Fibroblast of gingiva (primary cell): ENCODE measurements at regions not wholly inside any gene's neighbourhood (a gene's known extent, or its start where the extent isn't known, plus 50 kb on each side); places are given as distances from the start of the nearest gene placed in this dataset.

Experiments used
- DNase-seq: peaks from one replicate; pipeline ENCODE4 v3.0.0-alpha.2; 2011; ENCODE audit warnings: low read depth

GRCh38 chr9:126222835-126223431, 103.7 kb upstream of the MVB12B start:
- no peak for DNase-seq

- no peak for DNase-seq
Measured at GRCh38 chr9:126223798-126224531, 102.7 kb upstream of the MVB12B start.

GRCh38 chr9:126225611-126226609, 100.7 kb upstream of the MVB12B start:
- no peak for DNase-seq

- no peak for DNase-seq
Measured at GRCh38 chr9:126226991-126227936, 99.4 kb upstream of the MVB12B start.

GRCh38 chr9:126228111-126228780, 98.4 kb upstream of the MVB12B start:
- no peak for DNase-seq

GRCh38 chr9:126228781-126229444, 97.7 kb upstream of the MVB12B start:
- peak; percentile 50 for DNase-seq

- no peak for DNase-seq
Measured at GRCh38 chr9:126229501-126229900, 97.1 kb upstream of the MVB12B start.

- DNase-seq, result no peak
Measured at GRCh38 chr9:126230692-126231091, 95.9 kb upstream of the MVB12B start.

- DNase-seq, result no peak
Measured at GRCh38 chr9:126232461-126232860, 94.2 kb upstream of the MVB12B start.

GRCh38 chr9:126233175-126233574, 93.5 kb upstream of the MVB12B start:
- no peak for DNase-seq

- DNase-seq, result no peak
Measured at GRCh38 chr9:126233913-126234525, 92.6 kb upstream of the MVB12B start.

- DNase-seq, result no peak
Measured at GRCh38 chr9:126234681-126235335, 91.8 kb upstream of the MVB12B start.

- no peak for DNase-seq
Measured at GRCh38 chr9:126235336-126236243, 91.0 kb upstream of the MVB12B start.

GRCh38 chr9:126236273-126236672, 90.4 kb upstream of the MVB12B start:
- no peak for DNase-seq

- no peak for DNase-seq
Measured at GRCh38 chr9:126238415-126238814, 88.2 kb upstream of the MVB12B start.

GRCh38 chr9:126239515-126239914, 87.1 kb upstream of the MVB12B start:
- no peak for DNase-seq

- no peak for DNase-seq
Measured at GRCh38 chr9:126240835-126241234, 85.8 kb upstream of the MVB12B start.

GRCh38 chr9:126248680-126249079, 77.9 kb upstream of the MVB12B start:
- DNase-seq, result no peak
